Activated naive CD4-positive, alpha-beta T cell treated with anti-CD3 and anti-CD28 coated beads, Interleukin-2, amount 50 U/mL, for 24 hours (primary cell): ENCODE measurements at regions not wholly inside any gene's neighbourhood (a gene's known extent, or its start where the extent isn't known, plus 50 kb on each side); places are given as distances from the start of the nearest gene placed in this dataset.
"Not testable (repeated sequence)": the region's sequence is repeated elsewhere in the genome, so short reads cannot be mapped to it uniquely, and the experiment has no call there.

Experiments
- H3K27ac Mint-ChIP-seq: one replicate; pipeline ENCODE4 v1.8.0; 2021; ENCODE audit warnings: mild to moderate bottlenecking, mixed read lengths
- H3K27me3 Mint-ChIP-seq: one replicate; pipeline ENCODE4 v1.8.0; 2021; ENCODE audit warnings: mixed read lengths
- H3K36me3 Mint-ChIP-seq: one replicate; pipeline ENCODE4 v1.8.0; 2021; ENCODE audit warnings: mixed read lengths
- H3K4me1 Mint-ChIP-seq: one replicate; pipeline ENCODE4 v1.8.0; 2021; ENCODE audit warnings: mixed read lengths
- H3K4me3 Mint-ChIP-seq: one replicate; pipeline ENCODE4 v1.8.0; 2021; ENCODE audit warnings: mild to moderate bottlenecking, mixed read lengths
- H3K9me3 Mint-ChIP-seq: one replicate; pipeline ENCODE4 v1.8.0; 2021; ENCODE audit warnings: mixed read lengths

DNA sequence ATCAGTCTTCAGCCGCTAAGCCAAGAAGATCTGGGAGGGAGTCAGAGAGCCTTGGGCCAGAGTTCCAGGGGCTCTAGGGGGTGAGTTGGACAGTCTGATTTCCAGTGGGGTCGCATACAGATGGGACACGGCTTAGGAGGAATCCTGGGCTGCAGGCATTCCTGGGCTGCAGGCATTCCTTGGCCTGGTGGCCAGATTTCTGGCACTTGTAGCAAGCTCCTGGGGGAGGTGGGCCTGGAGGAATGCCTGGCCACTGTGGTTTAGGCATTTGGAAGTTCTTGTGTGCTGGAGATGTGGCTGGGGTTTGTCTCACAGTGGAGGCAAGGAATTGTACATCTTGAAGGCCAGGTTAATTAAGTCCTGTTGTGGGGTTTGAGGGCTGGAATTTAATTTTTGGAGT is 165.4 kb upstream of the JADE1 start:
- H3K9me3 Mint-ChIP-seq, H3K36me3 Mint-ChIP-seq, H3K4me3 Mint-ChIP-seq, H3K4me1 Mint-ChIP-seq, H3K27ac Mint-ChIP-seq, H3K27me3 Mint-ChIP-seq: not testable (repeated sequence)

DNA sequence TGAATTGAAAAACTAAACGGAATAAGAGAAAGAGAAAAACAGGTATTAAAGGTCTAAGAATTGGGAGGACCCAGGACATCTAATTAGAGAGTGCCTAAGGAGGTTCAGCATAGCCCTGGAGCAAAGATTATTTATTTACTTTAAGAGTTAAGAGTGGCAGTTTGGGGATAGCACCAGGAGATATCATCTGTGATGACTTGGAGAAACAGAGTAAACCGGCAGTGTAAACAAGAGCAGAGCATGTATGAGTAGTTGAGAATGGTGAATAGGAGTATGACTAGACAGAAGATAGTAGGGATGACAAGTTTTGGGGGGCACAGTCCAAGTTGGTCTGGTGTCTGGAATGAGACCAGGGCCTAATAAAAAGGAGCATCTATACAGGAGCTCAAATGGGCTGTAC is 167.9 kb upstream of the JADE1 start:
- not testable (repeated sequence) for H3K9me3 Mint-ChIP-seq, H3K4me1 Mint-ChIP-seq, H3K36me3 Mint-ChIP-seq, H3K27me3 Mint-ChIP-seq, H3K4me3 Mint-ChIP-seq, H3K27ac Mint-ChIP-seq

DNA sequence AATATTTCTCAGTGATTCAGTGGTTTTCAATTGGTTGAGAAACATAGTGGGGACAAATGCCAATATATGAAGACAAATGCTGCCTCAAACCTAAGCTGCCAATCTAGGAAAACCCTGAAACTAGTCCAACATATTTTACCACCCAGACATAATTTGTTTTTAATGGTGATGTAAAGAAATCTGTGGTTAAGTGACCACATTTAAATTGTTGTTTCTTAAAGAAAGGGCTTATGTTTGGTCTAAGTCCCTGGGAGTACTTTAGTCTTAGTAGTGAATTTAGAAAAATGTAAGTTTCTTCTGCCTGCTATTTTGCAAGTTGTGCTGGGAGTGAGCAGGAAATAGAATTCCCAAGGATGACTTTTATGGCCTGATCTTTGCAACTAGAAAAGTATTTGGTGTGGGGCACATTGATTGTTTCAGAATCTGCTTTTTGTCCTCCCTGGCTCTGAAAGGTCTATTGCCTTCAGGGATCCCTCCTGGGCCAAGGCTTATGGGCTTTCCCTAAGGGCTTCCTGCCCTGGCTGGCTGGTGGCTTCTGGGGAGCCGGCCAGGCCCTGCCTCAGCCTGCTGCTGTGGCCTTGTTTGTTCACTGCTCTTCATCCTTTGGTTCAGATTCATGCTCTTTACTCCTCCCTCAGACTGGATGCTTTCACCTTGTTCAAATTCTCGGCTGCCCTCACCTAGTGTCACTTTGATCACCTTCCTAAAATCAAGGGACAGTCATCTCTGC is 169.8 kb upstream of the JADE1 start:
- Mint-ChIP-seq H3K27me3 (peaks cover 1% of the 10 kb centered on the region), H3K4me3 (no peak overlapping the region), H3K4me1 (no peaks in the 10 kb centered on the region), H3K9me3 (no peaks in the 10 kb centered on the region), H3K27ac (no peak overlapping the region), H3K36me3 (peaks cover 3% of the 10 kb centered on the region)

DNA sequence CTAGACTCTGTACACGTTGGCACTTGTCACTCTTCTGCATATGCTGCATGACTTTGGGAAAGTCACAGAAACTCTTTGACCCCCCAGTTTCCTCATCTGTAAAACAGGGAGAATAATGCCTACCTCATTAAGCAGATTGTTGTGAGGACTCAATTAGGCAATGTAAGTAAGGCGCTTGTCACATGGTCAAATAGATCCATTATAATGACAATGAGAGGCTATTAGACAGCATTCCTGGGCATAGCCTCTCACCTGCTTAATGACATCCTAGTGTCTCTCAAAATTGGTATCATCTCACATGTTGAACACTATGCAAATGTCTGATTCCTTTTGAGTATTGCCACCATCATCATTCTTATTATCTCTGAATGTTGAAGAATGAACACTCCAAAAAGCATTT is 172.6 kb upstream of the JADE1 start:
- Mint-ChIP-seq H3K27ac (no peak overlapping the region), H3K9me3 (no peaks in the 10 kb centered on the region), H3K4me3 (no peak overlapping the region), H3K27me3 (peaks cover 1% of the 10 kb centered on the region), H3K36me3 (peaks cover 3% of the 10 kb centered on the region), H3K4me1 (peaks cover 4% of the 10 kb centered on the region)

DNA sequence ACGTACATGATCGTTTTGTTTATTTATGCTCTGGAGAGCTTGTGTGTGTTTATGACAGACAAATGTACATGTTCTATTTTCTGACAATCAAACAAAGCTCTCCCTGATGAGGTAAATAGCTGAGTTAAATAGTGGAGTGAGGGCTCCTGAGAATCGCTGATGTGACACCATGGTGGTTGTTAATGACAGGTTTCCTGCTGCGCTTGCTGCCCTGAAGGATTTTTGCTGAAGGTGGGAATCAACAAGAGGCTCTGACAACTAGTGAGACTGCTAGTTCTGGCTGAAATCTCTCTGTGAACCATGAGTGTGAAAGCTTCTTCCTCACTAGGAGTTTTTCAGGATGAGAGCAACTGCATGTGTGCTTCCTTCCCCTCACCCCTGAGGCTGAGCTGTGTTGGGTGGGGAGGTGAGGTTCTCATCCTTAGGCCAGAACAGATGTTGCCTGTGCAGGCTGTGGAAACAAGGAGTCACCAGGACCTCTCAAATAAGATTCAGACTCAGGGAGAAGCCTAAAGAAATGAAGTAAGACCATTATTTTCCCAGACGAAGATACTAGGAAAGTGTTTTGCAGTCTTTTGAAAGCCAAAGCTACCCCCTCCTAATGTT is 173.4 kb upstream of the JADE1 start:
- no peaks in the 10 kb centered on the region for H3K9me3 Mint-ChIP-seq

DNA sequence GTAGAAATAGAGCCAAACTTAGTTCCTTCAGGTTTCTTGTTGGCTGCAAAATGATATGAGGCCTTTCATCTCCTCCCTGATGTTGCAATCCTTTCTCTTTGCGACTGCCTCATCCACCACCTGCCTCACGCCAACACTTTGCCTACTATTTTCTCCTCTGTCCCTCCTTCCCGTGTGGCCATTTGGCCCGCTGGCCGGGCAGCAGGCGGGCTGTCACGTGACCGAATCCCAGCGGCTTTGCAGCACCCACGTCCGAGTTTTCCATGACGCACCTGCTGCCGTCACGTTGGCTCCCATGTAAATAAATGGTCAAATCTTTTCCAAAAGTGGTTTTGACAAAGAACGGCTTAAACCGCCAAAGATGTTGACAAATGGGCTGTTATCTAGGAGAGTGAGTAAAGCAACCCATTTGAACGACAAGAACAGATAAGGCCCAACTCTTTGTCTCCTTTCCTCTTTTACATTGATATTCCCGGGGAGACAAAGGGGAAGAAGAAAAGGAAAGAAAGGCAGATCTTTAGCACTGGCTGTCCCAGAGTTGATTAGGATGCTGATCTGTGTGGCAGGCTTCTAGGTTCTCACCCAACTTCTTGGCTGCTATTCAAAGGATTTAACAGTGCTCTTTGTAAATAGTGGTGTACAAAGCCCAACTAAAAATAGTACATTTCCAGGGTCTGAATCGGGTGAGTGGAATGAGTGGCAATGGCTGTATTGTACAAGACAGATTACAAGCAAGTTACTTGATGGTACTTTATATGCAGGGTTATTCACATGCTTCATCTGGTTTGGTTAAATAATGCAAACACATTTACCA is 174.2 kb upstream of the JADE1 start:
- Mint-ChIP-seq H3K4me3 (no peak overlapping the region), H3K27ac (no peak overlapping the region), H3K4me1 (peaks cover 4% of the 10 kb centered on the region)

More for the DNA sequence above, 173.4 kb upstream of the JADE1 start:
- Mint-ChIP-seq H3K4me3 (no peak overlapping the region), H3K27ac (no peak overlapping the region), H3K36me3 (peaks cover 3% of the 10 kb centered on the region), H3K4me1 (peaks cover 4% of the 10 kb centered on the region), H3K27me3 (peaks cover 1% of the 10 kb centered on the region)

DNA sequence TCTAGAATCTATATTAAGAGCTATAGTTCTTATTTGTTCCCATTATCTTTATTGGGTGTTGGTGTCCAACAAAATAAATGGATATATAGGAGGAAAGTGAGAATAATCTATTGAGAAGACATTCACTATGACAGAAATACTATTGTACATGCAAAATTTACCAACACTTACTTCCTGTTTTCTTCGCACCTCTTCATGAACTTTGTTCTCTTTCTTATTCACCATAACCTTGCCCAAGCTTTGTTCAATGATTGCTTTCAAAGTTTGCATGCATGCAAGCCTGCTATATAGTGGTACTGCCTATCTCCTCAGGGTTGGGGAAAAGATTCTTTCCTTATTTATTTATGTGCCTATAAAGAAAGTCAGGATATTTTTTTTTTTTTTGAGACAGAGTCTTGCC is 176.4 kb upstream of the JADE1 start:
- H3K27me3 Mint-ChIP-seq, result peaks cover 3% of the 10 kb centered on the region
- H3K4me3 Mint-ChIP-seq, result no peak overlapping the region
- H3K9me3 Mint-ChIP-seq, result no peaks in the 10 kb centered on the region
- peaks cover 4% of the 10 kb centered on the region for H3K4me1 Mint-ChIP-seq
- no peak overlapping the region for H3K27ac Mint-ChIP-seq
- H3K36me3 Mint-ChIP-seq, result no peaks in the 10 kb centered on the region

More for the DNA sequence above, 174.2 kb upstream of the JADE1 start:
- Mint-ChIP-seq H3K27me3 (peaks cover 1% of the 10 kb centered on the region), H3K36me3 (peaks cover 3% of the 10 kb centered on the region), H3K9me3 (no peaks in the 10 kb centered on the region)

DNA sequence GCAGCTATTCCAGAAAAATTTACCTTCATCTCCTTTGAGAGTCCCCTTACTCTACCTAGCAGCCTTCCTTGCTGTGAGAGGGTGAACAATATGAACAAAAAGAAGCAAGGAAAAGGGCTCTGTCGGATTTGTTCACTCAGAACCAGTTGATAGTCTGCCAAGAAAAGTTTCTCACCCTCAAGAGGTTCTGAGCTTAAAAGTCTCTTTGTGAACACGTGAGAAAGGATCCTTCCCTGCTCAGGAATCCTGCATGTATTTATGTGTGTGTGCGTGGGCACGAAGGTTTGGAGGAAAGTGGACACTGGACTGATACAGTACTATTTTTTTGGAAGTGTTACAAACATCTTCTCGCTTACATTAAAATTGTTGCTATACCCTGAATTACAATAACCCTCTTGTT is 178.6 kb upstream of the JADE1 start:
- Mint-ChIP-seq H3K4me1 (peaks cover 4% of the 10 kb centered on the region), H3K36me3 (no peaks in the 10 kb centered on the region), H3K9me3 (no peaks in the 10 kb centered on the region), H3K27me3 (peaks cover 5% of the 10 kb centered on the region), H3K4me3 (no peak overlapping the region), H3K27ac (no peak overlapping the region)

DNA sequence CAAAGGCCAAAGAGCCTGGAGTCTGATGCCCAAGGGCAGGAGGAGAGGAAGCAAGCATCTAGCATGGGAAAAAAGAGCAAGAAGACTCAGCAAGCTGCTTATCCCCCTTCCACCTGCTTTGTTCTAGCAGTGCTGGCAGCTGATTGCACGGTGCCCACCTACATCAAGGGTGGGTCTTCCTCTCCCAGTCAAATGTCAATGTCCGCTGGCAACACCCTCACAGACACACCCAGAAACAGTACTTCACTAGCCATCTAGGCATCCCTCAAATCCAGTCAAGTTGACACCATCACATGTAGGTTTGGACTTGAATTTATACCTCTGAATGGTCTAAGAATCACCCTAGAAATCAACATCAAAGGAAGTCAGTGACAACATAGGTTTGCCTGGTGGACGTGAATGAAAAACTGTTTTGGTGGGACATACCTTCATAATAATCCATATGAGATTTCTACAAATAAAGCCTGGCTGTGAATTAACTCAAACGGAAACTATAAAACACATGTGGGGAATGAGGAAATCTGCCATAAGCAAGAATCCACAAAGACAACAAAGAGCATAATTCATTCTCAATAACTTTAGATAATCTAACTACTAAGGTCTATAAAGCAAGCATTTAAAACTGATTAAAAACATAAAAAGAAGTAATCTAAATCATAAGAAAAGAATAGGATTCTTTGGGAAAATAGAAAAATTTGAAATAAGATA is 185.8 kb upstream of the JADE1 start:
- no peak overlapping the region for H3K27ac Mint-ChIP-seq
- H3K4me3 Mint-ChIP-seq, result no peak overlapping the region
- peaks cover 7% of the 10 kb centered on the region for H3K27me3 Mint-ChIP-seq
- no peaks in the 10 kb centered on the region for H3K36me3 Mint-ChIP-seq
- H3K4me1 Mint-ChIP-seq, result no peaks in the 10 kb centered on the region
- H3K9me3 Mint-ChIP-seq, result no peaks in the 10 kb centered on the region

DNA sequence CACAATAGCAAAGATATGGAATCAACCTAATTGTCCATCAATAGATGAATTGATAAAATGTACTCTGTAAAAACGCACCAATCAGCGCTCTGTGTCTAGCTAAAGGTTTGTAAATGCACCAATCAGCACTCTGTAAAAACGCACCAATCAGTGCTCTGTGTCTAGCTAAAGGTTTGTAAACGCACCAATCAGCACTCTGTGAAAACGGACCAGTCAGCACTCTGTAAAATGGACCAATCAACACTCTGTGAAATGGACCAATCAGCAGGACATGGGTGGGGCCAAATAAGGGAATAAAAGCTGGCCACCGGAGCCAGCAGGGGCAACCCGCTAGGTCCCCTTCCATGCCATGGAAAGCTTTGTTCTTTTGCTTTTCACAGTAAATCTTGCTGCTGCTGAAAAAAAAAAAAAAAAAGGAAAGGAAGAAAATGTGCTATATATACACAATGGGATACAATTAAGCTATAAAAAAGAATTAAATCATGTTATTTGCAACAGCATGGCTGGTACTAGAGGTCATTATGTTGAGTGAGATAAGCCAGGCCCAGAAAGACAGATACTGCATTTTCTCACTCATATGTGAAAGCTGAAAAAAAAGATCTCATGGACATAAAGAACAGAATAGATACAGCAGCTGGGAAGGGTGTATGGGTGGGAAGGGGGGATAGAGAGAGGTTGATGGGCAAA is 189.1 kb upstream of the JADE1 start:
- not testable (repeated sequence) for H3K4me1 Mint-ChIP-seq, H3K9me3 Mint-ChIP-seq, H3K36me3 Mint-ChIP-seq, H3K4me3 Mint-ChIP-seq, H3K27ac Mint-ChIP-seq, H3K27me3 Mint-ChIP-seq

DNA sequence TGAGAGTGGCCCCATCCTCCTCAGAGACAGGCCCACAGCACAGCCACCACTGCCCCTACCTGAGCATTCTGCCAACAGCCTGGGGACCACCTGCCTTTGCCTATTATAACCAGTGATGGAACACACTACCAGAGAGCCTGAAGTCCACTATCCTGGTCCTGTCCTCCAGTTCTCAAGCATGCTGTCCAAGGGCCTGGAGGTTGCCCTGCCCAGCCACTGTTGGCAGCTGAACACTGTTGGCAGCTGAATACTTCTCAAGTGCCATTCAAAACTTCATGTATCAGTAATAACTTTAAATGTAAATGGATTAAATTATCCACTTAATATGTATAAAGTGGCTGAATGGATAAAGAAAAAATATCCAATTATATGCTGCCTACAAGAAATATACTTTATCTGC is 194.3 kb upstream of the JADE1 start:
- Mint-ChIP-seq H3K27ac (no peak overlapping the region), H3K4me3 (no peak overlapping the region), H3K9me3 (no peaks in the 10 kb centered on the region), H3K27me3 (peaks cover 6% of the 10 kb centered on the region), H3K4me1 (no peaks in the 10 kb centered on the region), H3K36me3 (no peaks in the 10 kb centered on the region)

DNA sequence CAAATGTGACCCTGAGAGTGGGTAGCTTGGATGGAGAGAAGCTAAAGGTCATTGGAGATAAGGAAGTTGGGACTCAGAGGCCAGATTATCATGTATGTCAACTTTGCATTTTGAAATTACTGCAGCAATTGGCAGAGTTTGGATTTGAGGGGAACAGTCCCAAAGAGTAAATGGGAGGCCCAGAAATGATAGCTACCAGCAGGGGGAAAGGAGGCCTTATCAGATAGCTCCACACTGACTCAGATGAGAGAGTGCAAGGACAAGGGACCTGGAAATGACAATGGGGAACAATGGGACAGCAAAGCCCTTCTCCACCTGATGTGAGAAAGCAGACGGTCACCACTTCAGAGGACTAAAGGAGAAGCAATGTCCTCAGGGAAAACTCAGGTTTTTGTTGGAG is 201.5 kb upstream of the JADE1 start:
- Mint-ChIP-seq H3K36me3 (no peaks in the 10 kb centered on the region), H3K4me1 (no peaks in the 10 kb centered on the region), H3K9me3 (no peaks in the 10 kb centered on the region), H3K27me3 (peaks cover 2% of the 10 kb centered on the region), H3K4me3 (no peak overlapping the region), H3K27ac (no peak overlapping the region)

DNA sequence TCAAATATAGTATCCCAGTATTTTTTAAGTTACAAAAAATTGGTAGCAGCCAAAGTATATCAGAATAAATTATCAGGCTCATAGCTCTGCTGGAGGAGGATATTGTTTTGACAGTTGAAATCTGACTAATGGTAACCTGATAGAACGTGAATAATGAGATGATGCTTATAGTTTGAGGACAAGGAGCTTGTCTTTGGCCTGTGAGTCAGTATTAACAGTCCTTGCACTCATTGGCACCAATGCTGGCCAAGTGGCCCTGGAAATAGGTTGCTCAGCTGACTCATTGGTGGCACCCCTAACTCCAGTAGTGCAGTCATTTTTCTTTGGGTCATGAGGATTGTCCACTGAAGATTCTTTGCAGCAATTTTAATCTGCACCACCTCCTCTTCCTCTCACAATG is 203.3 kb upstream of the JADE1 start:
- Mint-ChIP-seq H3K27me3 (peaks cover 2% of the 10 kb centered on the region), H3K4me3 (no peak overlapping the region), H3K36me3 (no peaks in the 10 kb centered on the region), H3K27ac (no peak overlapping the region), H3K9me3 (no peaks in the 10 kb centered on the region), H3K4me1 (no peaks in the 10 kb centered on the region)

DNA sequence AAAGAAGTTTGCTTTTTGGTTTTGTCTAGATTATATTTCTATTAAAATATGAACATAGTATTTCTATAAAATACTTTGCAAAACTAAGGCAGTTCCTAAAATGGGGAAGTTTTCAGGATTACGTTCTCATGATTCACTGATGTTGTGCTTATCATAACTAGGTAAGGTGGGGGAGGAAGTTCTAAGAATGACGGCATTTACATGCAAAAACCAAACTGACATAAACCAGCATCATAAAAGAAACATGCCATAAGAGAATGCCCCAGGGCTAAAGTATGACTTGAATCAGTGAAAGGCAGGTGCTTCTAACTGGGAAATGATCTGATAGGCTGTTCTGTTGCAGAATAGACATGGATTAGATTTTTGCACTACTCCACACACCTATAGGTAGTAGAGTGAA is 204.7 kb upstream of the JADE1 start:
- no peaks in the 10 kb centered on the region for H3K9me3 Mint-ChIP-seq
- H3K36me3 Mint-ChIP-seq, result no peaks in the 10 kb centered on the region
- H3K27ac Mint-ChIP-seq, result no peak overlapping the region
- H3K4me1 Mint-ChIP-seq, result no peaks in the 10 kb centered on the region
- H3K4me3 Mint-ChIP-seq, result no peak overlapping the region
- H3K27me3 Mint-ChIP-seq, result peaks cover 3% of the 10 kb centered on the region

DNA sequence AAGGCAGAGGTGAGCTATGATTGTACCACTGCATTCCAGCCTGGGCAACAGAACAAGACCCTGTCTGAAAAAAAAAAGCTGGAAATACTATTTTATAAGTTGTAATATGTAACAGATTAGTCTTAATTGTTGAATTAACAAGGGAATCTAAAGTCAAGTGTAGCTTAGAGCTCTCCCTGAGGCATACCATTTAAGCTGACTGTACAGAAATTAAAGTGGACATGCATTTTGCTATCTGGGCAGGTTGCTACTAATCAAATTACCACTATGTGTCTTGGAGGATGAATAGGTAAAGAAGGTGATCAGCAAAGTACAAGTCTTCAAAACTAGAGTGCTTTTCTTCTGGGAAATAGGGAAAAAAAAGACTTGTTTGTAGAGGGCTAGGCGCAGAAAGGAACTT is 205.3 kb upstream of the JADE1 start:
- no peak overlapping the region for H3K27ac Mint-ChIP-seq
- H3K36me3 Mint-ChIP-seq, result no peaks in the 10 kb centered on the region
- no peaks in the 10 kb centered on the region for H3K9me3 Mint-ChIP-seq
- no peaks in the 10 kb centered on the region for H3K4me1 Mint-ChIP-seq
- no peak overlapping the region for H3K4me3 Mint-ChIP-seq
- H3K27me3 Mint-ChIP-seq, result peaks cover 4% of the 10 kb centered on the region
